WTC11 (cell line): ENCODE measurements at regions not wholly inside any gene's neighbourhood (a gene's known extent, or its start where the extent isn't known, plus 50 kb on each side); places are given as distances from the start of the nearest gene placed in this dataset.

Experiments
- ATAC-seq: fragments of 200-7000 bp; cut with Tn5 transposase; 2 replicates; pipeline ENCODE4 v1.10.0; 2021; ENCODE audit warnings: mild to moderate bottlenecking, moderate library complexity
- CTCF ChIA-PET: fragments of 300-600 bp; sonication (Branson Sonifier 250); formaldehyde crosslinking; loops from one replicate; lab custom pipeline; 2021; ENCODE audit warnings: antibody characterized with exemption; lab: Charles Lee
- POLR2A ChIA-PET: fragments of 350-600 bp; sonication (Branson Sonifier 250); formaldehyde crosslinking; loops from one replicate; lab custom pipeline; 2021; ENCODE audit warnings: antibody characterized with exemption; lab: Charles Lee
- DNase-seq: peaks from one replicate; pipeline ENCODE4 v3.0.0; 2021; ENCODE audit warnings: low spot score
- H3K27ac Mint-ChIP-seq: 2 replicates; pipeline ENCODE4 v1.8.0; 2021; ENCODE audit warnings: mixed read lengths
- H3K27me3 Mint-ChIP-seq: 2 replicates; pipeline ENCODE4 v1.8.0; 2021; ENCODE audit warnings: low read depth, mild to moderate bottlenecking, moderate library complexity, mixed read lengths
- H3K36me3 Mint-ChIP-seq: 2 replicates; pipeline ENCODE4 v1.8.0; 2021; ENCODE audit warnings: mixed read lengths
- H3K4me1 Mint-ChIP-seq: 2 replicates; pipeline ENCODE4 v1.8.0; 2022; ENCODE audit warnings: mixed read lengths
- H3K4me3 Mint-ChIP-seq: 2 replicates; pipeline ENCODE4 v1.8.0; 2021; ENCODE audit warnings: mild to moderate bottlenecking, moderate library complexity, mixed read lengths
- H3K9me3 Mint-ChIP-seq: 2 replicates; pipeline ENCODE4 v1.8.0; 2021; ENCODE audit warnings: mixed read lengths
- AFF4 ChIP-seq: sonication (generic); formaldehyde crosslinking; IDR thresholded peaks from 2 replicates; pipeline ENCODE4 v1.8.1; 2023; ENCODE audit warnings: mild to moderate bottlenecking, missing genetic modification reagents, borderline replicate concordance
- ARID4B ChIP-seq: sonication (generic); formaldehyde crosslinking; IDR thresholded peaks from 2 replicates; pipeline ENCODE4 v1.8.0; 2023; ENCODE audit warnings: missing genetic modification reagents, mild to moderate bottlenecking, borderline replicate concordance
- E2F5 ChIP-seq: sonication (generic); formaldehyde crosslinking; IDR thresholded peaks from 2 replicates; pipeline ENCODE4 v1.8.1; 2022; ENCODE audit warnings: mild to moderate bottlenecking, moderate library complexity, missing genetic modification reagents
- FOXJ3 ChIP-seq: sonication (generic); formaldehyde crosslinking; IDR thresholded peaks from 2 replicates; pipeline ENCODE4 v1.9.0; 2021; ENCODE audit warnings: missing genetic modification reagents, mild to moderate bottlenecking, borderline replicate concordance
- FOXP1 ChIP-seq: sonication (generic); formaldehyde crosslinking; IDR thresholded peaks from 2 replicates; pipeline ENCODE4 v1.8.0; 2022; ENCODE audit warnings: missing genetic modification reagents, mild to moderate bottlenecking, moderate library complexity, borderline replicate concordance
- GTF2I ChIP-seq: fragments of 250-450 bp; sonication (Bioruptor Pico); conservative IDR thresholded peaks from 2 replicates; pipeline ENCODE4 v1.4.0; 2021; ENCODE audit warnings: mild to moderate bottlenecking
- HMGA2 ChIP-seq: fragments of 250-450 bp; sonication (Bioruptor Pico); IDR thresholded peaks from 2 replicates; pipeline ENCODE4 v1.4.0; 2021; ENCODE audit warnings: mild to moderate bottlenecking, moderate library complexity
- JAZF1 ChIP-seq: fragments of 250-450 bp; sonication (Bioruptor Pico); IDR thresholded peaks from 2 replicates; pipeline ENCODE4 v1.9.0; 2021; ENCODE audit warnings: moderate library complexity, mild to moderate bottlenecking, inconsistent platforms
- MLX ChIP-seq: sonication (generic); formaldehyde crosslinking; IDR thresholded peaks from 2 replicates; pipeline ENCODE4 v1.8.1; 2023; ENCODE audit warnings: mild to moderate bottlenecking, missing genetic modification reagents, moderate library complexity
- NR3C1 ChIP-seq: sonication (generic); formaldehyde crosslinking; conservative IDR thresholded peaks from 2 replicates; pipeline ENCODE4 v1.8.1; 2023; ENCODE audit warnings: low read depth, mild to moderate bottlenecking, missing genetic modification reagents
- OVOL2 ChIP-seq: fragments of 250-450 bp; sonication (Bioruptor Pico); IDR thresholded peaks from 2 replicates; pipeline ENCODE4 v1.9.0; 2021; ENCODE audit warnings: mild to moderate bottlenecking, borderline replicate concordance
- RELA ChIP-seq: sonication (generic); formaldehyde crosslinking; IDR thresholded peaks from 2 replicates; pipeline ENCODE4 v1.8.1; 2022; ENCODE audit warnings: missing genetic modification reagents, mild to moderate bottlenecking, borderline replicate concordance
- RORB ChIP-seq: fragments of 250-450 bp; sonication (Bioruptor Pico); IDR thresholded peaks from 2 replicates; pipeline ENCODE4 v1.9.0; 2021; ENCODE audit warnings: mild to moderate bottlenecking
- SOX15 ChIP-seq: fragments of 250-450 bp; sonication (Bioruptor Pico); IDR thresholded peaks from 2 replicates; pipeline ENCODE4 v1.9.0; 2021; ENCODE audit warnings: mild to moderate bottlenecking
- ZNF263 ChIP-seq: sonication (generic); formaldehyde crosslinking; IDR thresholded peaks from 2 replicates; pipeline ENCODE4 v1.8.1; 2022; ENCODE audit warnings: low read depth, mild to moderate bottlenecking, moderate library complexity, missing genetic modification reagents
- ZNF425 ChIP-seq: fragments of 250-450 bp; sonication (Bioruptor Pico); conservative IDR thresholded peaks from 2 replicates; pipeline ENCODE4 v1.9.0; 2021; ENCODE audit warnings: mild to moderate bottlenecking
- ZNF512 ChIP-seq: sonication (generic); formaldehyde crosslinking; IDR thresholded peaks from 2 replicates; pipeline ENCODE4 v1.8.1; 2022; ENCODE audit warnings: missing genetic modification reagents, borderline replicate concordance
- ZNF671 ChIP-seq: fragments of 250-450 bp; sonication (Bioruptor Pico); IDR thresholded peaks from 2 replicates; pipeline ENCODE4 v1.8.0; 2021; ENCODE audit warnings: mild to moderate bottlenecking

GRCh38 chr2:8059255-8059654 lies 622.6 kb upstream of the ID2 start:
- CTCF ChIA-PET: no interaction called here
- H3K27ac Mint-ChIP-seq: no peak overlapping the region
- TF ChIP-seq ARID4B: no peak
- no peak for TF ChIP-seq GTF2I (CRISPR knock-in tag)
- no peak for TF ChIP-seq AFF4 (CRISPR knock-in tag)
- TF ChIP-seq NR3C1: no peak
- TF ChIP-seq JAZF1 (CRISPR knock-in tag): no peak
- TF ChIP-seq OVOL2 (CRISPR knock-in tag): no peak
- no peak for TF ChIP-seq HMGA2 (CRISPR knock-in tag)
- no peak for TF ChIP-seq FOXJ3 (CRISPR knock-in tag)
- no peak for TF ChIP-seq MLX (CRISPR knock-in tag)
- TF ChIP-seq SOX15 (CRISPR knock-in tag): no peak
- no peak for TF ChIP-seq RELA (CRISPR knock-in tag)
- TF ChIP-seq, all 79 proteins: peak for 0
- DNase-seq: no peak
- peaks cover 10% of the 10 kb centered on the region for H3K4me1 Mint-ChIP-seq
- peaks cover 3% of the 10 kb centered on the region; the same call in 1 of the 2 replicates for H3K27me3 Mint-ChIP-seq
- ATAC-seq: no peak
- H3K36me3 Mint-ChIP-seq: peaks cover 10% of the 10 kb centered on the region
- no peak overlapping the region for H3K4me3 Mint-ChIP-seq
- peaks cover 27% of the 10 kb centered on the region for H3K9me3 Mint-ChIP-seq
- POLR2A ChIA-PET: no interaction called here

- ChIA-PET CTCF (no interaction called here), POLR2A (no interaction called here)
- TF ChIP-seq ZNF671 (CRISPR knock-in tag): no peak
- H3K27me3 Mint-ChIP-seq: peaks cover 8% of the 10 kb centered on the region; the same call in 1 of the 2 replicates
- H3K36me3 Mint-ChIP-seq: peaks cover 15% of the 10 kb centered on the region
- H3K4me1 Mint-ChIP-seq: peaks cover 10% of the 10 kb centered on the region
- peaks cover 32% of the 10 kb centered on the region for H3K9me3 Mint-ChIP-seq
- ATAC-seq (no peak), DNase-seq (no peak)
- no peak overlapping the region for H3K27ac Mint-ChIP-seq
- H3K4me3 Mint-ChIP-seq: no peak overlapping the region
These were observed 622.1 kb upstream of the ID2 start for GRCh38 chr2:8059794-8060193.

GRCh38 chr2:8061219-8061618 lies 620.6 kb upstream of the ID2 start:
- Mint-ChIP-seq H3K9me3 (peaks cover 38% of the 10 kb centered on the region), H3K4me3 (no peak overlapping the region), H3K4me1 (peaks cover 12% of the 10 kb centered on the region), H3K27me3 (peaks cover 8% of the 10 kb centered on the region; the same call in 1 of the 2 replicates), H3K27ac (no peak overlapping the region), H3K36me3 (peaks cover 18% of the 10 kb centered on the region)
- ATAC-seq: no peak
- ChIA-PET POLR2A (no interaction called here), CTCF (no interaction called here)
- DNase-seq: no peak
- no peak for TF ChIP-seq ZNF263
- no peak for TF ChIP-seq ZNF512 (CRISPR knock-in tag)
- no peak for TF ChIP-seq FOXP1
- no peak for TF ChIP-seq OVOL2 (CRISPR knock-in tag)
- TF ChIP-seq ZNF425 (CRISPR knock-in tag): no peak
- no peak for TF ChIP-seq RORB (CRISPR knock-in tag)
- TF ChIP-seq E2F5 (CRISPR knock-in tag): no peak
- TF ChIP-seq MLX (CRISPR knock-in tag): no peak
